ENCODE measurements at regions not wholly inside any gene's neighbourhood (a gene's known extent, or its start where the extent isn't known, plus 50 kb on each side); places are given as distances from the start of the nearest gene placed in this dataset.
A peak's percentile ranks its signal among the peaks of the same experiment; 100 is the strongest.

GRCh38 chr2:67798541-67799160 is 264.2 kb downstream of the C1D start:
- H3K9me3 ChIP-seq (ENCODE audit: low read depth) = no peaks in the 10 kb centered on the region
- no peaks in the 10 kb centered on the region for H4K20me1 ChIP-seq (ENCODE audit: insufficient read depth, poor library complexity, severe bottlenecking)
- no peak for DNase-seq (ENCODE audit: low spot score)
- H3K79me2 ChIP-seq = no peaks in the 10 kb centered on the region
- H3K27me3 ChIP-seq = no peaks in the 10 kb centered on the region
- WGBS (ENCODE audit: low lambda C conversion rate, missing lambda C conversion rate) = 77% methylated on average over 5 of the region's 5 CpGs
- H3K4me2 ChIP-seq = peak overlapping the region; percentile 4
- H3K9me2 ChIP-seq (replicated peaks; ENCODE audit: insufficient read depth) = no peaks in the 10 kb centered on the region
- no peaks in the 10 kb centered on the region for H3K36me3 ChIP-seq (replicated peaks; ENCODE audit: insufficient read depth, low read depth)
- TF ChIP-seq CTCF (IDR thresholded peaks at IDR 0.05; ENCODE audit: poor library complexity) (no peak), EZH2phosphoT487 (IDR thresholded peaks at IDR 0.05; ENCODE audit: low read depth, severe bottlenecking, unreplicated experiment) (no peak)
- H3K4me3 ChIP-seq = no peak overlapping the region
- H2AFZ ChIP-seq = no peak overlapping the region
- H3K27ac ChIP-seq = peak overlapping the region; percentile 62
- H3K4me1 ChIP-seq (ENCODE audit: insufficient read depth) = no peaks in the 10 kb centered on the region

- no peak overlapping the region for H2AFZ ChIP-seq
- TF ChIP-seq EZH2phosphoT487 (IDR thresholded peaks at IDR 0.05; ENCODE audit: low read depth, severe bottlenecking, unreplicated experiment) (no peak), CTCF (IDR thresholded peaks at IDR 0.05; ENCODE audit: poor library complexity) (no peak), EZH2 (IDR thresholded peaks at IDR 0.05; ENCODE audit: borderline replicate concordance) (no peak)
- no peak for DNase-seq (ENCODE audit: low spot score)
These were observed 262.9 kb downstream of the C1D start for GRCh38 chr2:67799886-67800285.

GRCh38 chr2:67802291-67802690 is 260.5 kb downstream of the C1D start:
- no peak for DNase-seq (ENCODE audit: low spot score)
- H4K20me1 ChIP-seq (ENCODE audit: insufficient read depth, poor library complexity, severe bottlenecking) = no peaks in the 10 kb centered on the region
- no peaks in the 10 kb centered on the region for H3K36me3 ChIP-seq (replicated peaks; ENCODE audit: insufficient read depth, low read depth)
- H3K27ac ChIP-seq = no peak overlapping the region
- no peak overlapping the region for H2AFZ ChIP-seq
- TF ChIP-seq EZH2phosphoT487 (IDR thresholded peaks at IDR 0.05; ENCODE audit: low read depth, severe bottlenecking, unreplicated experiment) = no peak
- TF ChIP-seq CTCF (IDR thresholded peaks at IDR 0.05; ENCODE audit: poor library complexity) = no peak
- TF ChIP-seq EZH2 (IDR thresholded peaks at IDR 0.05; ENCODE audit: borderline replicate concordance) = no peak
- H3K9me3 ChIP-seq (ENCODE audit: low read depth) = no peaks in the 10 kb centered on the region
- H3K79me2 ChIP-seq = no peaks in the 10 kb centered on the region
- H3K9me2 ChIP-seq (replicated peaks; ENCODE audit: insufficient read depth) = no peaks in the 10 kb centered on the region
- WGBS (ENCODE audit: low lambda C conversion rate, missing lambda C conversion rate) = 82% methylated on average over 2 of the region's 2 CpGs
- H3K4me1 ChIP-seq (ENCODE audit: insufficient read depth) = no peaks in the 10 kb centered on the region
- H3K27me3 ChIP-seq = no peaks in the 10 kb centered on the region
- H3K4me2 ChIP-seq = no peak overlapping the region
- no peak overlapping the region for H3K4me3 ChIP-seq

More at GRCh38 chr2:67799886-67800285, 262.9 kb downstream of the C1D start:
- H3K27me3 ChIP-seq = no peaks in the 10 kb centered on the region
- H4K20me1 ChIP-seq (ENCODE audit: insufficient read depth, poor library complexity, severe bottlenecking) = no peaks in the 10 kb centered on the region
- no peaks in the 10 kb centered on the region for H3K4me1 ChIP-seq (ENCODE audit: insufficient read depth)
- no peaks in the 10 kb centered on the region for H3K9me3 ChIP-seq (ENCODE audit: low read depth)
- H3K79me2 ChIP-seq = no peaks in the 10 kb centered on the region
- H3K36me3 ChIP-seq (replicated peaks; ENCODE audit: insufficient read depth, low read depth) = no peaks in the 10 kb centered on the region
- no peak overlapping the region for H3K27ac ChIP-seq
- H3K4me3 ChIP-seq = no peak overlapping the region
- H3K9me2 ChIP-seq (replicated peaks; ENCODE audit: insufficient read depth) = no peaks in the 10 kb centered on the region
- H3K4me2 ChIP-seq = no peak overlapping the region

GRCh38 chr2:67802824-67803223 is 260.0 kb downstream of the C1D start:
- WGBS (ENCODE audit: low lambda C conversion rate, missing lambda C conversion rate) = 96% methylated on average over 2 of the region's 2 CpGs
- H3K36me3 ChIP-seq (replicated peaks; ENCODE audit: insufficient read depth, low read depth) = no peaks in the 10 kb centered on the region
- no peaks in the 10 kb centered on the region for H4K20me1 ChIP-seq (ENCODE audit: insufficient read depth, poor library complexity, severe bottlenecking)
- H3K9me2 ChIP-seq (replicated peaks; ENCODE audit: insufficient read depth) = no peaks in the 10 kb centered on the region
- DNase-seq (ENCODE audit: low spot score) = no peak
- no peak overlapping the region for H3K27ac ChIP-seq
- H3K4me3 ChIP-seq = no peak overlapping the region
- no peaks in the 10 kb centered on the region for H3K79me2 ChIP-seq
- no peaks in the 10 kb centered on the region for H3K27me3 ChIP-seq
- no peak for TF ChIP-seq CTCF (IDR thresholded peaks at IDR 0.05; ENCODE audit: poor library complexity)
- TF ChIP-seq EZH2phosphoT487 (IDR thresholded peaks at IDR 0.05; ENCODE audit: low read depth, severe bottlenecking, unreplicated experiment) = no peak
- no peak for TF ChIP-seq EZH2 (IDR thresholded peaks at IDR 0.05; ENCODE audit: borderline replicate concordance)
- H2AFZ ChIP-seq = no peak overlapping the region
- no peaks in the 10 kb centered on the region for H3K4me1 ChIP-seq (ENCODE audit: insufficient read depth)
- H3K4me2 ChIP-seq = no peak overlapping the region
- no peaks in the 10 kb centered on the region for H3K9me3 ChIP-seq (ENCODE audit: low read depth)

Data from hepatocyte (in vitro differentiated cells).